ENCODE measurements at regions not wholly inside any gene's neighbourhood (a gene's known extent, or its start where the extent isn't known, plus 50 kb on each side); places are given as distances from the start of the nearest gene placed in this dataset.

DNA sequence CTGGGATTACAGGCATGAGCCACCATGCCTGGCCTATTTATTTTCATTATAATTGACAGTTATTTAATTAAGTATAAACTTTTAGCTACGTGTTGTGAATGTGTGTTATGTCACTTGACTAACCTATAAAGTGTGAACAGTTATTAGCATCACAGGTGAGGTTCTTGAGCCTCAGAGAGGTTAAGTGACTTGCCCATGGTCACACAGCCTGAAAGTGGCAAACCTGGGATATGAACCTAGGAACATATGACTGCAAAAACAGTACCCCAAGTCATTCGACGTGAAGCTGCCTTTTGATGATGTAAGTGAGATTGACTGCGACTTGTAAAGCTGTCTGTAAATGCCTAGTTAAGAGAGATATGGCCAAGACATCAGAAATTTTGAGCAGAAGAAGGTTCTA, 77.9 kb upstream of the SALL4 start:
- no peak for DNase-seq (ENCODE audit: low read depth, low spot score)

DNA sequence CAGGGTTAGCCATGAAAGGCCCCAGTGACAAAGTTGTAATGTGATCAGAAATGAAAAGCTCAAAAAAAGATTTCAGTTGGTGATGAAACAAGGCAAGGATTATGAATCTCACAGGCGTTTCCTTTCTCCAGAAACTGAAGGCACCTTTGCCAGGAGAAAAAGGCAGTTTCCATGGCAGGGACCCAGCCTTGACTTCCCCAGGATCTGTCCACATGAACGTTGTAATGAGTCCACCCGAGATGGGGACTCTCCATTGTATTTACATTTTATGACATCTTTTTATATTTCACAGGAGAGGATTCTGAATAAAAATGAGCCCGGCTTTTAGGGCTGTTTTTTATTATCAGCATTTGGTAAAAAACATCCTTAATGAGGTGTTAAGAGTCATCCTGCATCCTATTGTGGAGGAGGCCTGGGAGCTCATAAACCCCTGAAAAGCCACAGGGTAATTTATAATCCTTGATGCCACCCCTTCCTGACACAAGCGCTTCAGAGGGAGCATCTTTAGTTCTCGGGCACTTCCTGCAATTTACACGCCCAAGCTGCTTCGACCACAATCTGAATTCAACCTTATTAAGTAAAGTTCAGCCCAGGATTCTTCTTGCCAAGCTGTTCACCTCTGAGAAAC, 74.1 kb upstream of the SALL4 start:
- no peak for DNase-seq (ENCODE audit: low read depth, low spot score)

DNA sequence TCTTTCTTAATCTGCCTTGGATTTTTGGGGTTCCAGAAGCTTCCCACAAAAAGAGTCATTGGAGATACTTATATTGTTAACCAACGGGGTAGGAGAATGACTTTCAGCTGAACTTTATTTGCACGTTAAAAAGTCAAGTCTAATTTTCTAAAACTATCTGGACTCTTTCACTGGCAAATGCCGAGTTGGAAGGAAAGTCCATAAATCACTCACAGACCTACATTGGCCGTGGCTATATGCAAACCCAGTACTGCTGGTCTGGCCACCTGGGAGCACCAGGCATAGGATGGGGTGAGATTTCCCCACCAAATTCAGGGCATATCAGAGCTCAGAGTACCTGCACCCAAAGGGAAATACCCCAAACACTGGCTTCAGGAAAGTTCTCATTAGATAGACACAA, 71.3 kb upstream of the SALL4 start:
- no peak for DNase-seq (ENCODE audit: low read depth, low spot score)

- no peak for DNase-seq (ENCODE audit: low read depth, low spot score)
These were observed 69.6 kb upstream of the SALL4 start for GRCh38 chr20:51871943-51872342.

- DNase-seq (ENCODE audit: low read depth, low spot score) = no peak
These were observed 66.7 kb upstream of the SALL4 start for GRCh38 chr20:51869002-51869401.

- no peak for DNase-seq (ENCODE audit: low read depth, low spot score)
These were observed 64.9 kb upstream of the SALL4 start for GRCh38 chr20:51867251-51867650.

- DNase-seq (ENCODE audit: low read depth, low spot score) = no peak
These were observed 62.6 kb upstream of the SALL4 start for GRCh38 chr20:51864967-51865366.

GRCh38 chr20:51862796-51863195, 60.5 kb upstream of the SALL4 start:
- no peak for DNase-seq (ENCODE audit: low read depth, low spot score)

GRCh38 chr20:51861726-51862466, 59.6 kb upstream of the SALL4 start:
- peak; percentile 74 for DNase-seq (ENCODE audit: low read depth, low spot score)

DNA sequence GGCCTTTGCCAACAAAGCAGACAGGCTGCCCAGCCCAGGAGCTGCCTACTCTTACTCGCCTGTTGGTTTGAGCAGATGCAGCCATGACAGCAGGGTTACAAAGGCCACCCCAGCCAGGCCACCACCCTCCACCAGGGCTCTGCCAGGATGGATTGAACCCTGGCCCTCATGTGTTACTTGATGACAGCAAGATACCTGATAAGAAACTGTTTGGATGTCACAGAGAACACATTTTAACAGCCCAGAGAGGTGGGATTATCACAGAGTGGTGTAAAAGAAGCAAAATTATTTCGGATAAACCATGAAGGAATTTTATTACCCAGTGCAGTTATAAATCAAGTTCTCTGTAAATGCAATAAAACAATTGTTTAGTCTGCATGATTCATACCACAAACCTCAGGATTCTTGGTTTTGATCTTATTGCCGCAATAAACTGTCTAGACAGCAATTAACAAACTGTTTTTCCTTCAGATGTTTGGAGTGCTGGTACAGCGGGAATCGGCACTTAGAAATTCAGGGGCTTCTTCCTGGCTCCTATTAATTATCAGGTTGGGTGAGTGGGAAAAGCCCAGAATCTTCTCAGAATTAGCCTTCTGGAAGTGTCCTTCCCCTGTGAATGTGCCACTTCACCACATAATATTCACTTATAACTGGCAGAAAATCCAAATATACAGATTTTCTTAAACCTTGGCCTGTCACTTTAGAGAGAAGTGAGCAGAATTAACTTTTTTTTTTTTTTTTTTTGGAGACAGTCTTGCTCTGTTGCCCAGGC, 58.0 kb upstream of the SALL4 start:
- no peak for DNase-seq (ENCODE audit: low read depth, low spot score)

- DNase-seq (ENCODE audit: low read depth, low spot score) = no peak
These were observed 54.1 kb upstream of the SALL4 start for GRCh38 chr20:51856432-51856831.

- no peak for DNase-seq (ENCODE audit: low read depth, low spot score)
These were observed 52.6 kb upstream of the SALL4 start for GRCh38 chr20:51854921-51855320.
